ENCODE measurements at regions not wholly inside any gene's neighbourhood (a gene's known extent, or its start where the extent isn't known, plus 50 kb on each side); places are given as distances from the start of the nearest gene placed in this dataset.

- Histone ChIP-seq H3K36me3 (ENCODE audit: control insufficient read depth, insufficient read depth, low read length) (peaks cover 8% of the 10 kb centered on the region; the same call in 1 of the 3 replicates), H4K20me1 (replicated peaks; ENCODE audit: control insufficient read depth, insufficient read depth, low read length) (no peaks in the 10 kb centered on the region), H3K9me1 (ENCODE audit: control insufficient read depth, insufficient read depth, low read length) (no peaks in the 10 kb centered on the region), H3K9me3 (replicated peaks; ENCODE audit: control insufficient read depth, insufficient read depth, low read depth, low read length) (no peaks in the 10 kb centered on the region), H3K4me3 (no peak overlapping the region), H3K27me3 (ENCODE audit: control insufficient read depth in 2 of 2, insufficient read depth in 2 of 2, low read length in 2 of 2) (no peaks in the 10 kb centered on the region), H3K4me1 (replicated peaks in 1 of 2; ENCODE audit: control insufficient read depth in 2 of 2, insufficient read depth in 2 of 2, low read length in 2 of 2) (no peaks in the 10 kb centered on the region), H3K27ac (ENCODE audit: extremely low read depth, low read depth, low read length) (no peak overlapping the region), H2AFZ (ENCODE audit: low read depth, low read length) (no peak overlapping the region), H3K4me2 (ENCODE audit: insufficient read depth, low read length) (no peak overlapping the region), H3K79me2 (ENCODE audit: control insufficient read depth, insufficient read depth, low read length) (no peaks in the 10 kb centered on the region), H3K9ac (ENCODE audit: insufficient read depth in 1 of 2, low read depth in 2 of 2, low read length in 2 of 2) (no peak overlapping the region)
- in situ Hi-C loops (cut with MboI), result no loop called here
- DNase-seq (ENCODE audit: extremely low read depth in 1 of 4, low spot score in 3 of 4) (no peak), ATAC-seq (no peak), FAIRE-seq (no peak)
- 75% methylated on average over 5 of the region's 5 CpGs for WGBS (ENCODE audit: insufficient coverage, low coverage, missing lambda C conversion rate)
- POLR2A ChIA-PET, result no interaction called here
- intact Hi-C loops (cut with micrococcal nuclease), result no loop called here
- CTCF ChIA-PET (ENCODE audit: low intra/inter-chr PET ratio), result no interaction called here
- BruUV-seq (replicated peaks), result no TSS peak
- TF ChIP-seq, protein P1, sequence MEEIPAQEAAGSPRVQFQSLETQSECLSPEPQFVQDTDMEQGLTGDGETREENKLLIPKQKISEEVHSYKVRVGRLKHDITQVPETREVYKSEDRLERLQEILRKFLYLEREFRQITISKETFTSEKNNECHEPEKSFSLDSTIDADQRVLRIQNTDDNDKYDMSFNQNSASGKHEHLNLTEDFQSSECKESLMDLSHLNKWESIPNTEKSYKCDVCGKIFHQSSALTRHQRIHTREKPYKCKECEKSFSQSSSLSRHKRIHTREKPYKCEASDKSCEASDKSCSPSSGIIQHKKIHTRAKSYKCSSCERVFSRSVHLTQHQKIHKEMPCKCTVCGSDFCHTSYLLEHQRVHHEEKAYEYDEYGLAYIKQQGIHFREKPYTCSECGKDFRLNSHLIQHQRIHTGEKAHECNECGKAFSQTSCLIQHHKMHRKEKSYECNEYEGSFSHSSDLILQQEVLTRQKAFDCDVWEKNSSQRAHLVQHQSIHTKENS (CRISPR knock-in tag; IDR thresholded peaks at IDR 0.05), result no peak
- TF ChIP-seq SLC30A9 (CRISPR knock-in tag; IDR thresholded peaks at IDR 0.05), result no peak
- no peak for TF ChIP-seq ZNF217 (CRISPR knock-in tag; IDR thresholded peaks at IDR 0.05)
- TF ChIP-seq, protein P2, sequence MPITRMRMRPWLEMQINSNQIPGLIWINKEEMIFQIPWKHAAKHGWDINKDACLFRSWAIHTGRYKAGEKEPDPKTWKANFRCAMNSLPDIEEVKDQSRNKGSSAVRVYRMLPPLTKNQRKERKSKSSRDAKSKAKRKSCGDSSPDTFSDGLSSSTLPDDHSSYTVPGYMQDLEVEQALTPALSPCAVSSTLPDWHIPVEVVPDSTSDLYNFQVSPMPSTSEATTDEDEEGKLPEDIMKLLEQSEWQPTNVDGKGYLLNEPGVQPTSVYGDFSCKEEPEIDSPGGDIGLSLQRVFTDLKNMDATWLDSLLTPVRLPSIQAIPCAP (CRISPR knock-in tag; IDR thresholded peaks at IDR 0.05; ENCODE audit: borderline replicate concordance), result no peak
- no peak for TF ChIP-seq ZNF395 (CRISPR knock-in tag; IDR thresholded peaks at IDR 0.05)
- no peak for TF ChIP-seq E2F5 (CRISPR knock-in tag; IDR thresholded peaks at IDR 0.05)
These were observed 127.0 kb downstream of the LTN1 start for GRCh38 chr21:28865488-28866186.
